Epidermal melanocyte (primary cell): ENCODE measurements at regions not wholly inside any gene's neighbourhood (a gene's known extent, or its start where the extent isn't known, plus 50 kb on each side); places are given as distances from the start of the nearest gene placed in this dataset.

ENCODE experiments used
- DNase-seq: peaks from one replicate; pipeline ENCODE4 v3.0.0; 2011; ENCODE audit warnings: low spot score; ENCODE audit not compliant: insufficient read length

DNA sequence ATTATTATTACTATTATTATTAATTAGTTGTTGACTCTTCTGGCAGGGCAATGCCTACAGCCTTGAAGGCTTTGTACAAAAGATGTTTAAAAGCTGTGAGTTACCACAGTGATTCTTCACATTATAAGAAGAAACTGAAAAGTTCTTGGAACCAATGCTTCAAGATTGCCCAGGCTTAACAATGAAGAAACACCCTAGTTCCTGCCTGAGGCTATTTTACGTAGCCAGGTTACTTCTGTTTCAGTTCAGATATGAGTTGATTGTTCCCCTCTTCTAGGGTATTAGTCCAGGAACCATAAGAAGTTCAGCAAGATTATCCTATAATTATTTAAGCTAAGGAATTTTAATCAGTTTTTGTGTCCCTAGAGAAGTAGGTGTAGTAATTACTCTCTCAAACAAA, 154.6 kb upstream of the CDH12 start:
- no peak for DNase-seq

- no peak for DNase-seq
Measured at GRCh38 chr5:23007236-23007635, 154.1 kb upstream of the CDH12 start.

DNA sequence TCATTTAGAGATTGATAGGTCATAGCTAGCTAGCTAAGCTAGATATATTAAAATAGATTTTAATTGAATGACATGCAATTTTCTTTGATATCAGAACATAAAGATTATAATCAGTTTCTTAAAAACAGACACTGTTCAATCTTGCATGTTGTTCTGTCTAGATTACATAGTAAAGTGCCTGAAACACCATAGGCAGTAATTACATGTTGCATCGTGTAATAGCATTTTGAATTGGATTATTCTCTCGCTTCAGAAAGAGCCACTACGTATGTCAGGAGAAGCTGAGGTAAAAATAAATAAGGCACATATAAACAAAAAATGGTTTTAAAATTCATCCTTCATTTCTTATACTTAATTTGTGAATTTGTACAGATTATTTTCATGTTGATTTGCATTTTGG, 148.0 kb upstream of the CDH12 start:
- DNase-seq, result no peak

GRCh38 chr5:22998774-22999173, 145.6 kb upstream of the CDH12 start:
- no peak for DNase-seq

GRCh38 chr5:22998362-22998761, 145.2 kb upstream of the CDH12 start:
- DNase-seq, result no peak

DNA sequence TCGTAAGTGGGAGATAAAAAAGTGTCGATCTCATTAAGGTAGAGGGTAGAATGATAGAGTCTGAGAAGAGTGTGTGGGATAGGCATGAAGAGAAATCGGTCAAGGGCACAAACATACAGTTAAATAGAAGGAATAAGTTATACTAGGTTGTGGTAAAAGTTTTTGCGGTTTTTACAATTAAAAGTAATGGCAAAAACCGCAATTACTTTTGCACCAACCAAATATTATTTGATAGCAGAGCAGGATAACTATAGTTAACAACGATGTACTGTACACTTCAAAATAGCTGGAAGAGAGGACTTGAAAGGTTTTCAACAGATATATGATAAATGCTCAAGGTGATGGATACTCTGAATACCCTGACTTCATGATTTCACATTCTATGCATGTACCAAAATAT, 135.8 kb upstream of the CDH12 start:
- DNase-seq, result no peak

DNA sequence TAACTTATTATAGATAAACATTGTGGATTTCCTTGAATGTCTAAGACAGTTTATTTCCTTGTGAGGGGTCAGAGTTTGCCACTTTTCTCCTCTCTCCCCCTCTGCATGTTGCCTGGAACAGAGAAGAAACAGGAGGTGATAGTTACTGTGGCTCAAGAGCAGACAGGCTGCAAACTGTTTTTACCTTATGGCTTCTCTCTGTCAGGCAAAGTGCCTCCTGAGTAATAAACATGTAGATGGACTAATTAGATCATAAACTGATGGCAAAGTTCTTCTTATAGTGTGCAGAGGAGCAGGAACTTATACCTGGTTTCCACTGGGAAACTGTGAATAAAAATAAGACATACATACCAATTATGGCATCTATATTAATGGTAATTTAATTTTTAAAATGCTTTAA, 133.1 kb upstream of the CDH12 start:
- no peak for DNase-seq

DNA sequence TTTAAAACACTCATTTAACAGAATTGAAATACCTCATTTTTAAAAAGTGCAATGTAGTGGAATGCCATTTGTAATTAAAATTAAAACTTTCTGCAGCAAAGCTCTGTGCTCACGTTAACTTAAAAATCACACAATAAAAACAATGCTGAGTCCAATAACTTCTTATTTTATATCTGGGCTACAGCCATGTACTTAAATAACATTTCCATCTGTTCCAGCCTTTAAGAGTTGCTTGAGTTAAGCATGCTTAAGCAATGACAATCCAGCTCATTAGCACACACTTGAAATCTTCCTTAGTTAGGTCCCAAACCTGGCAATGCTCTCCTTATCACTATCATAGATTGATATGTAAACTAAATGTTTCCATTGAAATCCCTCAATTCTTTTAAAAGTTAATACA, 132.3 kb upstream of the CDH12 start:
- DNase-seq, result no peak

DNA sequence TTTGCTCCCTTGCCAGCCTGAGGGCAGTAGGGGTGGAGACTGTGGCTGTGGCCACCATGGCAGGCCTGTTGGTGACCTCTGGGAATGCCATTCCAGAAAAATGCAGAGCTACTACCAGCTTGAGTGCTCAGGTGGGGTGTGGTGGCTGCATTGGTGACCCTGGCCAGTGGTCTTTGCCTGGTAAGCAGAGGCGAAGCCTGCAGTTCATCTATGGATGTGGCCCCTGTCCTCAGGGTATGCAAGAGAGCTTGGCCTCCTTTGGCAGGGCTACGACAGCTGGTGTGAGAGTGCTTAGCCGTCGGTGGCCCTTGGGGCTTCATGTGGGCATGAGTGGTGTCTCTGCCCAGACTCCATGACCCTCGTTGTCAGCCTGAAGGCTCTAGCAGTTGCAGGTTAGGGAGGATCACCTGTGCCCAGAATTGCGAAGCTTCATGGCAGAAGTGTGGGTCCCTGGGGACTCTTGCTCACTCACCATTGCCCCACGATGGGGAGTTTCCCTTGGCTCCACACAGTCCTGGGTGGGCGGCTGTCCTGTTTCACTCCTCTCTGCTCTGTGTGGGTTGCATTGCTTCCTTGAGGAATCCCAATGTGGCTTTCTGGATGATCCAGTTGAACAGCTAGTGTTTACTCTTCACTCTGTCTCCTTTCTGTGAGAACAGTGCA, 117.9 kb upstream of the CDH12 start:
- no peak for DNase-seq

GRCh38 chr5:22970491-22970890, 117.3 kb upstream of the CDH12 start:
- no peak for DNase-seq

- no peak for DNase-seq
Measured at GRCh38 chr5:22968386-22968785, 115.2 kb upstream of the CDH12 start.

DNA sequence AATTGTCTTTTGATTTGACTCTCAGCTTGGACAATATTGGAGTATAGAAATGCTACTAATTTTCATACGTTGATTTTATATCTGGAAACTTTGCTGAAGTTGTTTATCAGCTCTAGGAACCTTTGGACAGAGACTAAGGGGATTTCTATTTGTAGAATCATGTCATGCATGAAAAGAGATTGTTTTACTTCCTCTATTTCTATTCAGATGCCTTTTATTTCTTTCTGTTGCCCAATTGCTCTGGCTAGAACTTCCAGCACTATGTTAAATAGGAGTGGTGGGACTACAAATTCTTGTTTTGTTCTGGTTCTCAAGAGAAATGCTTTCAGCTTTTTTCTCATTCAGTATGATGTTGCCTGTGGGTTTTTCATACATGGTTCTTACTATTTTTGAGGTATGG, 112.8 kb upstream of the CDH12 start:
- no peak for DNase-seq

DNA sequence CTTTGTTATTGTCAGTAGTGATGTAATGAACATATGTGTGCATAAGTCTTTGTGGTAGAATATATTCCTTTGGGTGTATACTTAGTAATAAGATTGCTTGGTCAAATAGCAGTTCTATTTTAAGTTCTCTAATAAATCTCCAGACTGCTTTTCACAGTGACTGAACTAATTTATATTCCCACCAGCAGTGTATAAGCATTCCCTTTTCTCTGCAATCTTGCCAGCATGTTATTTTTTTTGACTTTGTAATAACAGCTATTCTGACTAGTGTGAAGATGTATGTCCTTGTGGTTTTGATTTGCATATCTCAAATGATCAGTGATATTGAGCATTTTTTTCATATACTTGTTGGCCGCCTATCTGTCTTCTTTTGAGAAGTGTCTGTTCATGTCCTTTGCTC, 111.5 kb upstream of the CDH12 start:
- no peak for DNase-seq

GRCh38 chr5:22958462-22959262, 105.5 kb upstream of the CDH12 start:
- DNase-seq, result no peak

DNA sequence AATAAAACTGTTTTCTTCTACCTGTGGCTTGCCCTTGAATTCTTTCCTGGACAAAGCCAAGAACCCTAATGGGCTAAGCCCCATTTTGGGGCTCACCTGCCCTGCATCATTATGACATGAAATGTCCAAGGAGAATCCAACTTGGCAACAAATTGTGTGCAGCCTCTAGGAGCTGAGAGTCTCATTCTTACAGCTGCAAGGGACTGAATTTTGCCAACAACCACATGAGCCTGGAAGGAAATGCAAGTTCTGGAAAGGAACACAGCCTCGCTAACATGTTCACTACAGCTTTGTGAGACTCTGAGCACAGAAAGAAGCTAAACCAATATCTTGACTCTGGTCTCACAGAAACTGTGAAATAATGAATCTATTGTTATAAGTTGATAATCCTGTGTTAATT, 94.8 kb upstream of the CDH12 start:
- DNase-seq, result no peak

GRCh38 chr5:22938362-22938761, 85.2 kb upstream of the CDH12 start:
- no peak for DNase-seq

DNA sequence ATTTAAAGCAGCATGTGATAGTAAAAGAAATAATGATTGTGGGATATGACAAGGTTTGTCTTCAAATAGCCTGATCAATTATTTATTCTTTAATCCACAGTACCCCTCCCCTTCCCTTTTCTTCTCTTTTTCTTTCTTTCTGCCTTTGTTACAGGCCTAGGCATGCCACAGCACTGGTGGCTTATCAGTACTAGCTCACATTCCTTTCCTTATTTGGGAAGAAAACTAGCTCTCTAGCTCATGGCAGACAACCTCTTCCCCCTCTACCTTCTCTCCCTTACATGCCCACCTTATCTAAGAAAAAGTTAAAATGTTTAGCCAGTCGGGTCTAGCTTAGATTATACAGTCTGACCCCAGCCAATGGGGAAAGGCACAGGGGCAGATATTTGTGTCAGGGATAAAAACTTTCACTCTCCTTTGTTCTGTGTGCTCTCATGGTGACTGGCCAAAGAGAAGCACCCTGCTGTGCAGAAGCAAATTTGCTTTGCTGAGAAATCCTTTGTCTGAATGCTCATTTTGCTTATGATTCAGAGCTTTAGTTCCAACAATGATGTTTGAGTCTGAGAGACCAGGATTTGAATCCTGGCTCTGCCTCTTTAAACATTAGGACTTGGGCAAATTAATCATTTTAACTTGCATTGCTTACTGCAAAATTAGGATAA, 75.8 kb upstream of the CDH12 start:
- DNase-seq, result no peak

GRCh38 chr5:22926574-22926973, 73.4 kb upstream of the CDH12 start:
- DNase-seq, result no peak

GRCh38 chr5:22918511-22918910, 65.4 kb upstream of the CDH12 start:
- DNase-seq, result no peak

DNA sequence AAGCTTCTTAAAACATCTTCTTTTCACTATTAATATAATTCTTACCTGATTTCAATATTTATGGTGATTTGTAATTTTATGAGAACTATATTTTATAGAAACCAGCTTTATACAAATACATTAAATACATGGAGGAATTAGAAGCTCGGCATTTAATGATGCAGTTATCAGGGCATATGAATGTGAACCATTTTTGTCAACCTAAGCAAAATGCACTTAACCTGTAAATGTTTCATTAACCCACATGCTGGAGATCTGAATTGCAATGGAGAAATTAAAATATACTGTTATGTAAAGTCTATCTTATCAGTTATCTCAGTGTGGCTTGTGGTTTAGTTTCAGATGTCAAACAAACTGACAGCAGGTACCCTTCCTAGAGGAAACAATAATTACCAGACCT, 63.2 kb upstream of the CDH12 start:
- no peak for DNase-seq

- no peak for DNase-seq
Measured at GRCh38 chr5:22911019-22911418, 57.9 kb upstream of the CDH12 start.

GRCh38 chr5:22910523-22910922, 57.4 kb upstream of the CDH12 start:
- no peak for DNase-seq

DNA sequence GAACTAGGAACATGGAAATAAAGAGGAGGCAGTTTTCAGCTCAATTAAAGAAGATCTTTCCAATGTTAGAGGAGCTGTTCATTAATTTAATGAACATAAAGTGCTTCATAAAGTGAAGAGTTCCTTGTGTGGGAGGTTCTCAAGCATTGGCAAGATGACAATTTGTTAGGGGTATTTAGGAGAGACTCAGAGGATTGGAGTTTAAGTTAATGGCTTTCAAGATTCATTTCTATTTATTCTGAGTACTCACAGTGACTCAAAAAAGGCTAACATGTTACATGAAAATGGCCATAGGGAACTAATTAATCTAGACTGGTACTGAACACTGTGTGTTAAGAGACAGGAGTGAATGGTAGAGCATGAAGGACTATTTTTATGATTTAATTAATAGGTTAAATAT, 55.4 kb upstream of the CDH12 start:
- no peak for DNase-seq
